HG03571 (cell line): ENCODE measurements at regions not wholly inside any gene's neighbourhood (a gene's known extent, or its start where the extent isn't known, plus 50 kb on each side); places are given as distances from the start of the nearest gene placed in this dataset.

ENCODE experiments used
- ATAC-seq: cut with Tn5 transposase; IDR thresholded peaks from one replicate; pipeline ENCODE4 v1.9.1; 2021; ENCODE audit not compliant: unreplicated experiment

- ATAC-seq, result no peak
Measured at GRCh38 chr2:59998324-59998723, 555.1 kb downstream of the BCL11A start.

GRCh38 chr2:59997371-59997770, 556.1 kb downstream of the BCL11A start:
- ATAC-seq, result no peak

DNA sequence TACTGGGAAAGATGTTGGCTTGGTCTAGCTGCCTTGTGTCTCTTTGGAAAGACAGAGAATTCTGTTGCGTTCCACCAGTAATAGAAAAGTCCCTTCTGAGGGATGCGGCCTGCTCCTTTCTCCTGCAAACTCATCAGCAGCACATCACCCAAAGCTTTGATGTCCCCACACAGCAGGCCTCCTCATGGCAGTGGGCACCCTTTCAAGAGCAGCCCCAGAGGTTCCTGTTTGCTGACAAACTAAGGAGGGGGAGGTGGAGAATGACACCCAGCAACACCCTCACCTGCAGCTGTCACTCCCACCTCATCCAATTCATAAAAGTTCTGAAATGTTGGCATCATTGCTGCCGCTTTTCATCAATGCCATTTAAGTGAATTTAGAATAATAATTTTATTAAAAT, 556.6 kb downstream of the BCL11A start:
- no peak for ATAC-seq

GRCh38 chr2:59993726-59994125, 559.7 kb downstream of the BCL11A start:
- ATAC-seq, result no peak

DNA sequence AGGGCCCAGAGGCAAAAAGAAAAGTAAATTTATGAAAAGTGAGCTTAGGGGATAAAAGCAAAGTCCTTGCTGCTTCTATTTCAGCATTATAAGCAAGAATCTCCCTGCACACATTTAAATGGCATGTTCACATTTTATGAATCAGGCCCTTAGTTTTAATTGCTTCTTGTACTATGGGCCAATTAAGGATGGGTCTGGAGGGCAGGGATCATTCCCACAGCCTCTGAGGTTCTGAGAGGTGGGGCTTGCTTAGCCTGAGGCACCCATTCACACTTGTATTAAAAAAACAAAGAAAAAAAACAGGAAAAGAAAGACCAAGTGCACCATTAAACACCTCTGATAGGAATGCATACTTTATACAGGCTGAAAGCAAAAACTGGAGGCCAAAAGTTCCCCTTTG, 565.1 kb downstream of the BCL11A start:
- ATAC-seq, result no peak

DNA sequence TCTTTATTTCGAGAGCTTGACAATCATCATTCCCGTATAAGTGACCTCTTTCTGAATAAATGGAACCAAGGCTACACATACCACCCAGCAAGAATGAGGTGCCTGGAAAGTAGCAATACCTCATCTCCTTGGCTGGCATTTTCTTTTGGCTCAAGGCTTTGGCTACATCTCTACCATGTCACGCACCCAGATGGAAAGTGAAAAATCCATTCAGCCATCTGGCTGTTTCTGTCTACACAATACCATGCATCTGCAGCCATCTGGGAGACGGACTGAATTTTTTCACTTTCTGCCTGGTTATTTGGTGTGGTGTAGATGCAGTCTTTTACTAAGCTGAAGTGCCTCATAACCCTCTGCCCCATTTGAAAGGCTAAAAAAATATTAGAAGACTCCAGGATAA, 566.9 kb downstream of the BCL11A start:
- no peak for ATAC-seq

DNA sequence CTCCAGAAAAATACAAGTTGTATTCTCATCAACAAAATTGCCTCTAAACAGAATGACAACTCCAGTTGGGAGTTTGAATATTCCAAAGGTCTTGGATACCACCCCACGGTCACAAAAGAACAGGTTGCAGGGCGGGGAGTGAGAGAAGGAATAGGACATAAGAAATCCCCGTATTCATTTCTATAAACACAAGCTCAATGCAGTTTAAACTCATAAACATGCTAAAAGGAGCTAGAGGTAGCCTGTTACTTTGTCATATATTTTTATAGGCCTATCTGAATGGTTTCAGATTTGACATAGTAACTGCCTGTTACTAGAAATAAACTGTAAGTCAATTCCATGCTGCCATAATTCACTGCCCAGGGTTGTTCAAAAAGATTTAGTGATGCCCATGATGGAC, 567.5 kb downstream of the BCL11A start:
- ATAC-seq, result no peak

GRCh38 chr2:59974051-59974766, 579.2 kb downstream of the BCL11A start:
- no peak for ATAC-seq

DNA sequence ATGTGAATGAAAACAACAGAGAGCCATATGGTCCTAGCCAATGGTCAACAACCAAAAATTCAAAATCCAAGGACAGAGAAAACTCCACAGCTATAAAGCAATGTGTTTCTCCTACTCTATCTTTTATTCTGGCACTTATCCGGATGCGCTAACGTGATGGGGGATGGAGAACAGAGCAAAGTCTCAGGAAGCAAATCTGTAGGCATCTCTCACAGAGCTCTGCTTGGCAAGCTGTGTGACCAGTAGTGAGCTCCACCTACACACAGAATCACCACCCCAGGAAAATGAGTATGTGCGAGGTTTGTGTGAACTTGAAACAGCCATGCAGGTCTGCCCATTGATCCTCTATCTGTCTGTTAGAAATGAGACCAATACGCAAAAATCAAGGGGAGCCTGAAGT, 584.3 kb downstream of the BCL11A start:
- no peak for ATAC-seq

- ATAC-seq, result no peak
Measured at GRCh38 chr2:59968441-59968840, 585.0 kb downstream of the BCL11A start.

DNA sequence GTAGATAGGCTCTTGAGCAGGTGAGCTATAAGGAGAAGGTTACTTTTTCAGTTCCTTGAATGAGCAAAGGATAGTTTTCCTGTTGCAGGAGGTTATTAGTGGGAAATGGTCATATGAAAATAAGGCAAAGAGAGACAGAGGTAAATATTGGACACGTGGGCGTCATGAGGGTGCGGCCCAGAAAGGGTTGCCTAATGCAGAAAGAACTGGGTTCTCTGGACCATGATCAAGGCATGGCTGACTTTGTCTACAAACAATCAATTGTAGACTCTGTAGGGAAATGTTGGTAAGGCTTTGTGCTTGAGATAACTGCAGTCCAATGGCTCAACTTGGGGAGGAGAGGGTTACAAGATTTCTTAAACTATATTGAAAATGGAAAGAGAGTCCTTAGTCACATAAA, 585.8 kb downstream of the BCL11A start:
- ATAC-seq, result no peak

DNA sequence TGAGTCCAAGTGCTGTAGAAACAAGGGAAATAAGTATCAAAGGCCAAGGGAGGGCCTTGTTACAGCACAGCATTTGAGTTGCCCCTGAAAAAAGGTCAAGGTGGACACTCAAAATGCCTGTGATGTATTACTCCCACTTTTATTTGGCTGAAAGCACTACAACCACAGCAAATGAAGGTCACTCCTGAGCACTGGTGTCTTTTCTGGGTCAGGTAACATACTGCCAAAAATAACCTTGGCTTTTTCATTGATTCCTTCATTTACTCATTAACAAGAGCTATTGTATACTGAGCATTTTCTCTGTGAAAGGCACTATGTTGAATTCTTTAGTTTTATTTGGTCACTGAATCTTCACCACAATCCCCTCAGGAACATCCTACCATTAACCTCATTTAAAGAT, 590.3 kb downstream of the BCL11A start:
- ATAC-seq, result no peak

DNA sequence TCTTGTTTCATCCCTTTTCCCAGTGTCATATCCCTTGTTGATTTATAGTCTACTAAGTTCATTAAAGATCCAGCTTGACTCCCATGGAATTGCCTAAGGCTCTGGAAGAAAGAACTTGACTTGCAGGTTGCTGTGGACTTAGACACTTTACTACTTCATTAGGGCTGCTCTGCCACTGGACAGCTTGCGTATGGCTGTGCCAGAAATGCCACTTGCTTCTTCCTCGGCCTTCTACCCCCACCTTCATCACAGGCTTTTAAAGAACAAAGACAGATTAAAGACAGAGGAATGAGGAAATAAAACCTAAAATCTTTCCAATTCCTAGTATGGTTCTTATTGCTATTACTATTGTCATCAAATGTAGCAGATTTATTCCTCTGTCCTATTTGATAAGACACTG, 591.7 kb downstream of the BCL11A start:
- ATAC-seq, result no peak

DNA sequence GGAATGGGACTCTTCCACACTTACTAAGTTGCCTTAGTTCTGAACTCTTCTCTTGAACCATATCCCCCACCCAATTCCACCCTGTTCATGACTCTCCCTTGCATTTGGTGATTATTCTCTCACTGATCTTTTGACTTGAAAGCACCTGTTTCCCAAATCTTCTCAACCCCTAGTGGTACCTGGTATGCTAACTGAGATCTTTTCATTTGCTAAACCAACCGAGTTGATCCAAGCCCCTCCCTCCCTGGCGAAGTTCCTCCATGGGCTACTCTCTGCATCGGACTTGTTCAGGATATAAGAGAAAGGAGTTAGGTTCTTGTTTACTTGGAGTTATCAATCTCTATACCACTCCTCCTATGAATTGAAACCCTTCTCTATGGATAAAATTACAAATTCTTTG, 593.5 kb downstream of the BCL11A start:
- no peak for ATAC-seq

DNA sequence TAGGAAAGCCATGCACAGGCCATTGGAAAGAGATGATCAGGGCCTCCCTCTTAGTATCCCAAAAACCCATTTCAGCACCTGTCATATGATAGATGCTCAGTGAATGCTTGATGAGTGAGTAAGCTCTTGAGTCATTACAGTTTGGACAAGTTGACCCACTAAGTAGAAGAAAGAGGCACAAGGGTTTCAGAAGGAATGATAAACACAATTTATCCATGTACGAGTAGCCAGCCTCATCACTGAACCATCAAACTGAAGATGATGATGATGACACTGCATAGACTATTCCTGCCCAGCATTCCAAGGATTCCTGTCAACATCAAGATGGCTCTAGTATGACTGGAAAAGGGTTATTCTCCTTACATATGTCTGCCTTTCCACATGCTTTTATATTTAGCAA, 596.0 kb downstream of the BCL11A start:
- no peak for ATAC-seq

DNA sequence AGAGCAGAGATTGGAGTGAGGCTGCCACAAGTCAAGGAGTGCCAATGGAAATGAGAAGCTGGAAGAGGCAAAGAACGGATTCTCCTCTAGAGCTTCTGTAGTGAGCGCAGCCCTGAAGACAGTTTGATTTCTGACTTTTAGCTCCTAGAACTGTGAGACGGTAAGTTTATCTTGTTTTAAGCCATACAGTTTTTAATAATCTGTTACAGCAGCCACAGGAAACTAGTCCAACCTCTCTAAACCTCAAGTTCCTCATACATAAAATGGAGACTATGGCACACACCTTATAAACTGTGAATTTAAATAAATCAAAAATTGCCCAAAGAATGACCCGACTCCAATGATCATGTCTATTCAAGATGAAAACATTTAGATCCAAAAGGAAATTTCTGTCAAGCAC, 596.5 kb downstream of the BCL11A start:
- ATAC-seq, result no peak

- ATAC-seq, result no peak
Measured at GRCh38 chr2:59947917-59948541, 605.4 kb downstream of the BCL11A start.

DNA sequence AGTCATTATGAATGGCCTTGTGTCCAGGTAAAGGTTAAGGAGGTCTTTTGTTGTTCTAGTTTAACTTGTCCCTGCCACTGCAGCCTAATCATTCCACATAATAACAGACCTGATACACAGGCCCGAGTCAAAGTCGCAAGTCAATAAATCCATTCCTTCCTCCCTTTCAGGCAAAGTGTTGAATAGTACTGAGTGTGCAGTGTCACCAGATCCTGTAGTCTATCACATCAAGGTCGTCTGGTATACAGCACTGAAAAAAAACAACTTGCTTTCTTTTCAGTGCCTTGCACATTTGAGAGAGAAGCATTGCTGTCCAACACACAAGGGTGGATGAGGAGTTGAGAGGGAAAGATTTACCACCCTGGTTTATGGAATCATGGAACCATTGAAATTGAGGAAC, 606.2 kb downstream of the BCL11A start:
- ATAC-seq, result no peak

GRCh38 chr2:59939236-59939635, 614.2 kb downstream of the BCL11A start:
- no peak for ATAC-seq

DNA sequence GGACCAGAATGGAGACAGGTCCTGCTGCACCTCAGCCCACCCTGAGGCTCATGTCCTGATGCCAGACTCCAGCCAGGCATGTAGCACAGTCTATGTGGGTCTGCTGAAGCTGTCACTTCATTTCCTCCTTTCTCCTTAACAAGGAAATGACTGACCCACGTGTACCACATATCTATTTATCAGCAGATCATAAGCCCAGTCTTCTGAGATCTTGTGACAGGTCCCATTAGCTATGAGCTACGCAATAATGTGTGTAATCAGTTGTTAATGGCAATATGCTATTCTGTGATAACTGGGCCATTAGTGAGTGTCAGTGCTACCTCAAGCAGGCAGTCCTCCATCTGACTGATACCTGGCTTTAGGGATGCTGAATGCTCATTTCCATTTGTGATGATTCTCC, 615.3 kb downstream of the BCL11A start:
- ATAC-seq, result no peak

DNA sequence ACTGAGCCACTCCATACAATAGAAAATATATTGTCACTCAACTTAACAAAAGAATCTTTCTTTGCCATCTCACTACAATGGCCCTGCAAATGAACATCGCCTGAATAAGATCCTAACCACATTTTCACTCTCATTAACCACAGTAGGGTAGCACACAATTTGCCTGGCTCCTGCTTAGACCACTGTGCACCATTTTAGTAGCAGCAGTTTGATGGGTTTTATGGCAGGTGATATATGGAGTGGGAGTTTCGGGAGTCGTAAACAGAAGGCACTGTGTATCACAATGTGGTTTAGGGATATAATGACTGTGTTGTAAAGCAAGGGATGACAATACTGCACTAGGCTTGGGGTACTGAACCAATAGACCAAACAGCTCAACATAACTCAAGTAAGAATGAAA, 617.4 kb downstream of the BCL11A start:
- no peak for ATAC-seq

GRCh38 chr2:59935005-59935404, 618.4 kb downstream of the BCL11A start:
- no peak for ATAC-seq

- ATAC-seq, result no peak
Measured at GRCh38 chr2:59933948-59934347, 619.5 kb downstream of the BCL11A start.
